ENCODE measurements at regions not wholly inside any gene's neighbourhood (a gene's known extent, or its start where the extent isn't known, plus 50 kb on each side); places are given as distances from the start of the nearest gene placed in this dataset. TPM values are rescaled to one million over a fixed set of nuclear protein-coding genes. Genes with fewer than 3 reads are reported as not detected.

Small RNA genes lying in the stretch of these regions (small RNA-seq; reads per million reads assigned to genes)
- not detected for gene RNU6-438P
